Omental fat pad (tissue), 3 donors: ENCODE measurements at regions not wholly inside any gene's neighbourhood (a gene's known extent, or its start where the extent isn't known, plus 50 kb on each side); places are given as distances from the start of the nearest gene placed in this dataset.

Experiments
- ATAC-seq: fragments of 150-250 bp; one replicate; pipeline ENCODE4 v1.9.1; 2016; ENCODE audit warnings: mild to moderate bottlenecking, moderate library complexity; ENCODE audit not compliant: low FRiP score
- DNase-seq: peaks from one replicate; pipeline ENCODE4 v3.0.0-alpha.2; 2019; ENCODE audit warnings: low spot score
- CTCF ChIP-seq, 3 donors: fragments of 450-650 bp; IDR thresholded peaks; one replicate each; pipeline ENCODE4 v1.5.1; 2016 to 2017; ENCODE audit warnings: antibody characterized with exemption in 3 of 3, mild to moderate bottlenecking in 3 of 3, moderate library complexity in 2 of 3

- DNase-seq: no peak
- TF ChIP-seq CTCF (IDR thresholded peaks at IDR 0.05): no peak
- no peak for ATAC-seq
These were observed 431.7 kb downstream of the LMO7 start for GRCh38 chr13:76067850-76068249.

- no peak for DNase-seq
- ATAC-seq: no peak
- no peak for TF ChIP-seq CTCF (IDR thresholded peaks at IDR 0.05)
These were observed 417.1 kb downstream of the LMO7 start for GRCh38 chr13:76053181-76053580.

GRCh38 chr13:76049376-76049746 is 413.2 kb downstream of the LMO7 start:
- ATAC-seq (no peak), DNase-seq (no peak)
- TF ChIP-seq CTCF (IDR thresholded peaks at IDR 0.05): no peak

GRCh38 chr13:76048675-76049375 is 412.7 kb downstream of the LMO7 start:
- no peak for TF ChIP-seq CTCF (IDR thresholded peaks at IDR 0.05)
- DNase-seq (no peak), ATAC-seq (no peak)

- ATAC-seq (no peak), DNase-seq (no peak)
- no peak for TF ChIP-seq CTCF (IDR thresholded peaks at IDR 0.05)
These were observed 412.0 kb downstream of the LMO7 start for GRCh38 chr13:76048131-76048530.

GRCh38 chr13:76043874-76044273 is 407.7 kb downstream of the LMO7 start:
- ATAC-seq: no peak
- no peak for TF ChIP-seq CTCF (IDR thresholded peaks at IDR 0.05)

GRCh38 chr13:76038920-76039716 is 403.0 kb downstream of the LMO7 start:
- ATAC-seq (no peak), DNase-seq (no peak)
- no peak for TF ChIP-seq CTCF (IDR thresholded peaks at IDR 0.05)

More at GRCh38 chr13:76043874-76044273, 407.7 kb downstream of the LMO7 start:
- DNase-seq: no peak
